OCI-LY7 (cell line): ENCODE measurements at regions not wholly inside any gene's neighbourhood (a gene's known extent, or its start where the extent isn't known, plus 50 kb on each side); places are given as distances from the start of the nearest gene placed in this dataset.
"Not testable (repeated sequence)": the region's sequence is repeated elsewhere in the genome, so short reads cannot be mapped to it uniquely, and the experiment has no call there.

Experiments used
- BruUV-seq: library from RNA; stranded (reverse); fragments of 400-500 nt; replicated peaks from 2 replicates; lab custom pipeline; 2021; lab: Mats Ljungman, UMichigan
- CTCF ChIA-PET: fragments of 300-600 bp; sonication (Branson Sonifier 250); formaldehyde crosslinking; loops from one replicate; lab custom pipeline; 2022; ENCODE audit warnings: antibody characterized with exemption; ENCODE audit not compliant: unreplicated experiment; lab: Charles Lee
- POLR2A ChIA-PET: fragments of 300-600 bp; sonication (Branson Sonifier 250); formaldehyde crosslinking; loops from one replicate; lab custom pipeline; 2022; ENCODE audit warnings: antibody characterized with exemption; lab: Charles Lee
- DNase-seq: peaks from one replicate; pipeline ENCODE4 v3.0.0-alpha.2; 2015; ENCODE audit warnings: low spot score
- H2AFZ ChIP-seq: fragments of 200-600 bp; sonication (generic), shearing (Covaris generic); 2 replicates; pipeline ENCODE4 v1.6.1; 2014; ENCODE audit warnings: mild to moderate bottlenecking, antibody characterized with exemption, low read length, moderate library complexity
- H3K27ac ChIP-seq: fragments of 200-600 bp; sonication (generic); 2 replicates; pipeline ENCODE4 v1.5.1; 2014; ENCODE audit warnings: mixed run types, low read depth, mild to moderate bottlenecking, moderate library complexity, low read length, inconsistent platforms; ENCODE audit not compliant: poor library complexity, severe bottlenecking
- H3K36me3 ChIP-seq: fragments of 200-600 bp; sonication (generic); 2 replicates; pipeline ENCODE4 v1.6.1; 2014; ENCODE audit warnings: mild to moderate bottlenecking, antibody characterized with exemption, low read length, moderate library complexity, mixed read lengths; ENCODE audit not compliant: insufficient read depth
- H3K4me1 ChIP-seq: fragments of 200-600 bp; sonication (generic); 2 replicates; pipeline ENCODE4 v1.5.1; 2014; ENCODE audit warnings: mild to moderate bottlenecking, low read length; ENCODE audit not compliant: insufficient read depth, poor library complexity, severe bottlenecking
- H3K4me2 ChIP-seq: fragments of 200-600 bp; sonication (generic); 2 replicates; pipeline ENCODE4 v1.6.1; 2014; ENCODE audit warnings: mild to moderate bottlenecking, low read length
- H3K4me3 ChIP-seq: fragments of 200-600 bp; sonication (generic); 2 replicates; pipeline ENCODE4 v1.5.1; 2014; ENCODE audit warnings: mild to moderate bottlenecking, low read depth, low read length; ENCODE audit not compliant: poor library complexity, severe bottlenecking
- H3K79me2 ChIP-seq: fragments of 200-600 bp; sonication (generic); 2 replicates; pipeline ENCODE4 v1.6.1; 2016; ENCODE audit warnings: low read depth, mild to moderate bottlenecking, low read length, moderate library complexity, mixed read lengths; ENCODE audit not compliant: insufficient read depth
- H3K9me2 ChIP-seq: fragments of 200-600 bp; sonication (generic); 2 replicates; pipeline ENCODE4 v1.6.1; 2016; ENCODE audit warnings: mild to moderate bottlenecking, low read length, mixed read lengths; ENCODE audit not compliant: insufficient read depth
- H3K9me3 ChIP-seq: fragments of 200-600 bp; sonication (generic); 2 replicates; pipeline ENCODE4 v1.6.1; 2014; ENCODE audit warnings: mild to moderate bottlenecking, mixed run types, low read length, mixed read lengths
- H4K20me1 ChIP-seq: fragments of 200-600 bp; sonication (generic); 2 replicates; pipeline ENCODE4 v1.6.1; 2014; ENCODE audit warnings: mild to moderate bottlenecking, antibody characterized with exemption, low read length, moderate library complexity, mixed read lengths; ENCODE audit not compliant: insufficient read depth
- CTCF ChIP-seq: fragments of 200-600 bp; sonication (generic); conservative IDR thresholded peaks from 2 replicates; pipeline ENCODE4 v1.5.1; 2014; ENCODE audit warnings: mild to moderate bottlenecking, antibody characterized with exemption, low read length, moderate library complexity, mixed read lengths
- EZH2phosphoT487 ChIP-seq: fragments of 200-600 bp; sonication (generic); IDR thresholded peaks from 2 replicates; pipeline ENCODE4 v1.6.1; 2018; ENCODE audit warnings: low read depth, borderline replicate concordance, mild to moderate bottlenecking, mixed run types, antibody characterized with exemption, low read length, moderate library complexity, mixed read lengths
- intact Hi-C: fragments of 100-400 bp; cut with micrococcal nuclease; formaldehyde crosslinking; loops from one replicate; pipeline ENCODE4 v1.10.0; 2022; ENCODE audit not compliant: unreplicated experiment

- intact Hi-C loops = no loop called here
Measured at GRCh38 chr14:55858604-55859003, 259.6 kb upstream of the PELI2 start.

DNA sequence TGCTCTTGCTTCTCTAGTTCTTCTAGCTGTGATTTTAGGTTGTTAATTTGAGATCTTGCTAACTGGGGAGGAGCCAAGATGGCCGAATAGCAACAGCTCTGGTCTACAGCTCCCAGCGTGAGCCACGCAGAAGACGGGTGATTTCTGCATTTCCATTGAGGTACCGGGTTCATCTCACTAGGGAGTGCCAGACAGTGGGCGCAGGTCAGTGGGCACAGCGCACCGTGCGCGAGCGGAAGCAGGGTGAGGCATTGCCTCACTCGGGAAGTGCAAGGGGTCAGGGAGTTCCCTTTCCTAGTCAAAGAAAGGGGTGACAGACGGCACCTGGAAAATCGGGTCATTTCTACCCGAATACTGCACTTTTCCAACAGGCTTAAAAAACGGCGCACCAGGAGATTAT, 256.6 kb upstream of the PELI2 start:
- H3K9me3 ChIP-seq, H3K36me3 ChIP-seq, H3K79me2 ChIP-seq, H4K20me1 ChIP-seq, H3K4me3 ChIP-seq, H3K4me2 ChIP-seq, CTCF ChIA-PET, H2AFZ ChIP-seq, BruUV-seq, DNase-seq, H3K27ac ChIP-seq, H3K4me1 ChIP-seq, H3K9me2 ChIP-seq: not testable (repeated sequence)
- POLR2A ChIA-PET = interaction anchor here (1.2 kb wide), 1 partner anchor 17 kb away, joined by 5 read pairs; no protein-coding TSS in a partner anchor
- intact Hi-C loops = loop anchor here (10.0 kb wide), 1 partner anchor 613 kb away; no protein-coding TSS in a partner anchor

More at GRCh38 chr14:55858604-55859003, 259.6 kb upstream of the PELI2 start:
- Histone ChIP-seq H3K9me3 (no peaks in the 10 kb centered on the region), H2AFZ (no peak overlapping the region), H3K4me2 (no peak overlapping the region), H3K79me2 (no peaks in the 10 kb centered on the region), H4K20me1 (no peaks in the 10 kb centered on the region), H3K4me1 (no peaks in the 10 kb centered on the region), H3K36me3 (no peaks in the 10 kb centered on the region), H3K27ac (no peak overlapping the region), H3K4me3 (no peak overlapping the region), H3K9me2 (no peaks in the 10 kb centered on the region)
- ChIA-PET POLR2A (no interaction called here), CTCF (no interaction called here)
- DNase-seq = no peak
- BruUV-seq = no TSS peak
- no peak for TF ChIP-seq EZH2phosphoT487

GRCh38 chr14:55864890-55865655, 253.1 kb upstream of the PELI2 start:
- BruUV-seq = no TSS peak
- H3K27ac ChIP-seq = no peak overlapping the region
- peak; percentile 23 for DNase-seq
- H3K36me3 ChIP-seq = no peaks in the 10 kb centered on the region
- H3K9me2 ChIP-seq = no peaks in the 10 kb centered on the region
- no peaks in the 10 kb centered on the region for H4K20me1 ChIP-seq
- H3K4me2 ChIP-seq = no peak overlapping the region
- intact Hi-C loops = loop anchor here (2.0 to 10.0 kb wide), 2 partner anchors 476 to 610 kb away; no protein-coding TSS in a partner anchor
- H3K79me2 ChIP-seq = no peaks in the 10 kb centered on the region
- ChIA-PET CTCF (no interaction called here), POLR2A (interaction anchor here (0.6 kb wide), 1 partner anchor 99 kb away, joined by 5 read pairs; no protein-coding TSS in a partner anchor)
- H3K9me3 ChIP-seq = no peaks in the 10 kb centered on the region
- no peak overlapping the region for H2AFZ ChIP-seq
- H3K4me1 ChIP-seq = no peaks in the 10 kb centered on the region
- no peak overlapping the region for H3K4me3 ChIP-seq
- TF ChIP-seq CTCF = peak; percentile 75
- no peak for TF ChIP-seq EZH2phosphoT487
